ENCODE measurements at regions not wholly inside any gene's neighbourhood (a gene's known extent, or its start where the extent isn't known, plus 50 kb on each side); places are given as distances from the start of the nearest gene placed in this dataset.

DNA sequence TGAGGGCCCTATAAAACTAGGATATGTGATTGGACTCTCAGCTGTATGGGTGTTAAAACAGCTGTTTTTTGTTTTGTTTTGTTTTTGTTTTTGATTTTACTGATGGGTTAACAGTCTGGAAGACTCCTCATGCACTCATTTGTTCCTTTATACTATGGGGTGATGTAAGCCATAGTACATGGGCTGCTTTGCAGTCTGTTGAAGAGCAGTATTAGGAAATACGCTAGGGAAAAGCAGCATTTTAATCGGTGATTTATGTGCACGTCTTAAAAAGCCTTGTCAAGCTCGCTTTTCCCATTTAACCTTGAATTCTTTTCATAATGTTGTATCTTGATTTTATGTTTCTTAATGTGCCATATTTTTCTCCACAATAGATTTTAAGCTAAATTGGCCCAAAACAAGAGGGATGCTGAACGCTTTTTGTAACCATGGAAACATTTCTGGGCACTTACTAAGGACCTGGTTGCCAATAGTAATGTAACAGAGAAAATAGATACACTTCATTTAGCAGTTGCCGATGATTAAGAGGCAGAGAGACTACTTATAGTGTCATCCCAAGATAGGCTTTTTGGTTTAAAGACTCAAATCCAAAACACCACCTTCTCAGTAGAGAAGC lies 244.0 kb downstream of the SNAPC1 start:
- TF ChIP-seq, protein P1, sequence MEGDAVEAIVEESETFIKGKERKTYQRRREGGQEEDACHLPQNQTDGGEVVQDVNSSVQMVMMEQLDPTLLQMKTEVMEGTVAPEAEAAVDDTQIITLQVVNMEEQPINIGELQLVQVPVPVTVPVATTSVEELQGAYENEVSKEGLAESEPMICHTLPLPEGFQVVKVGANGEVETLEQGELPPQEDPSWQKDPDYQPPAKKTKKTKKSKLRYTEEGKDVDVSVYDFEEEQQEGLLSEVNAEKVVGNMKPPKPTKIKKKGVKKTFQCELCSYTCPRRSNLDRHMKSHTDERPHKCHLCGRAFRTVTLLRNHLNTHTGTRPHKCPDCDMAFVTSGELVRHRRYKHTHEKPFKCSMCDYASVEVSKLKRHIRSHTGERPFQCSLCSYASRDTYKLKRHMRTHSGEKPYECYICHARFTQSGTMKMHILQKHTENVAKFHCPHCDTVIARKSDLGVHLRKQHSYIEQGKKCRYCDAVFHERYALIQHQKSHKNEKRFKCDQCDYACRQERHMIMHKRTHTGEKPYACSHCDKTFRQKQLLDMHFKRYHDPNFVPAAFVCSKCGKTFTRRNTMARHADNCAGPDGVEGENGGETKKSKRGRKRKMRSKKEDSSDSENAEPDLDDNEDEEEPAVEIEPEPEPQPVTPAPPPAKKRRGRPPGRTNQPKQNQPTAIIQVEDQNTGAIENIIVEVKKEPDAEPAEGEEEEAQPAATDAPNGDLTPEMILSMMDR (IDR thresholded peaks at IDR 0.05 in 4 of 5, conservative IDR thresholded peaks at IDR 0.05 in 1 of 5): no peak
- no peak for TF ChIP-seq POLR2A (IDR thresholded peaks at IDR 0.05)
